HFFc6 (cell line): ENCODE measurements at regions not wholly inside any gene's neighbourhood (a gene's known extent, or its start where the extent isn't known, plus 50 kb on each side); places are given as distances from the start of the nearest gene placed in this dataset.

Experiments
- DNase-seq: peaks from one replicate; pipeline ENCODE4 v3.0.0-alpha.2; 2018
- H3K27ac Mint-ChIP-seq: 2 replicates; pipeline ENCODE4 v1.8.0; 2020; ENCODE audit warnings: mild to moderate bottlenecking, mixed read lengths
- H3K27me3 Mint-ChIP-seq: 2 replicates; pipeline ENCODE4 v1.8.0; 2021; ENCODE audit warnings: mild to moderate bottlenecking, moderate library complexity, mixed read lengths; ENCODE audit not compliant: insufficient read depth
- H3K36me3 Mint-ChIP-seq: 2 replicates; pipeline ENCODE4 v1.8.0; 2021; ENCODE audit warnings: low read depth, mixed read lengths
- H3K4me1 Mint-ChIP-seq: 2 replicates; pipeline ENCODE4 v1.8.0; 2020; ENCODE audit warnings: low read depth, mixed read lengths
- H3K4me3 Mint-ChIP-seq: 2 replicates; pipeline ENCODE4 v1.8.0; 2020; ENCODE audit warnings: mild to moderate bottlenecking, moderate library complexity, mixed read lengths
- H3K9me3 Mint-ChIP-seq: 2 replicates; pipeline ENCODE4 v1.8.0; 2020; ENCODE audit warnings: mild to moderate bottlenecking, mixed read lengths
- CTCF ChIP-seq: fragments of 200-600 bp; sonication (generic); IDR thresholded peaks from 2 replicates; pipeline ENCODE4 v1.5.0; 2021; ENCODE audit warnings: antibody characterized with exemption, mild to moderate bottlenecking

DNA sequence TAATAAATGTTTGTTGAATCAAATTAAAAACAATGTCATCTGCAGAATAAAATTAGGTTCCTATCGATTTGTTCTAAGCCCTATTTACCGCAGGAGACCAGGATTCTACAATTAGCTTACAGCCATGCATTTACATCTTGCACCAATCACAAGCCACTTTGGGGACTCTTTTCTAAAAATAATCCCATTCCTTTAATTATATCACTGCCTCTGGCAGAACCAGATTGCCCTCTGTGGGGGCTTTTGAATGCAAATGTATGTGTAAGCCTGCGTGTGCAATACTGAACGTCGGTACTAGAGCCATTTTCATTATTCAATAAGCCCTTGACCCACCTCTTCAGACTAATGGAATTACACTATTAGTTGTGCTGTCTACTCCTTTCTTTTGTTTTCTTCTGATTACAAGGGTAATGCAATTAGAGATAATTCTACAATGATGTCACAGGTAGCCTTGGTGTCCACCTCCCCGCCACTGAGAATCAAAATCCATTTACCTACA lies 391.3 kb upstream of the XYLT1 start:
- no peaks in the 10 kb centered on the region for H3K9me3 Mint-ChIP-seq
- DNase-seq: no peak
- no peak for TF ChIP-seq CTCF

DNA sequence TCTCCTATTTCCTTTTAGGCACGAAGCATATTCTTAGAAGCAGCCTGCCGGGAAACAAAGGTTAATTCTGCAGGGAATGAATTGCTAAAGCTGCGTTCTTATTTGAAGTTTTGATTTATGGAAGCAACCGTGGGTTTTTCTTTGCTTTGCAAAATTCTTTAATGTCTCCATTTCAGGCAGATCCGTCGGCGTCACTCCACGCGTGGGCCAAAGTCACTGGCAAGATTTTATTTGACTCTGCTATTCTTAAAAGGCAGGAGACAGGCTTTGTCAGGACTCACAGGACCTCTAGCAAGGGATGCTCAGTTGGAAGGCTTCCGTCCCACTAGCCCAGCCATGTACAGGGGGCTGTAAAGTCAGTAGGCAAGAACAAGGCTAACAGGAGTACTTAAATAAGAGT lies 387.3 kb upstream of the XYLT1 start:
- Mint-ChIP-seq H3K4me1 (no peaks in the 10 kb centered on the region), H3K27ac (no peak overlapping the region), H3K4me3 (no peak overlapping the region), H3K9me3 (no peaks in the 10 kb centered on the region; the same call in 1 of the 2 replicates), H3K36me3 (no peaks in the 10 kb centered on the region), H3K27me3 (peaks cover 2% of the 10 kb centered on the region; the same call in 1 of the 2 replicates)
- no peak for TF ChIP-seq CTCF
- no peak for DNase-seq

More for the DNA sequence above, 391.3 kb upstream of the XYLT1 start:
- H3K27me3 Mint-ChIP-seq: peaks cover 5% of the 10 kb centered on the region
- no peak overlapping the region for H3K27ac Mint-ChIP-seq
- no peaks in the 10 kb centered on the region for H3K36me3 Mint-ChIP-seq
- no peaks in the 10 kb centered on the region for H3K4me1 Mint-ChIP-seq
- no peak overlapping the region for H3K4me3 Mint-ChIP-seq

DNA sequence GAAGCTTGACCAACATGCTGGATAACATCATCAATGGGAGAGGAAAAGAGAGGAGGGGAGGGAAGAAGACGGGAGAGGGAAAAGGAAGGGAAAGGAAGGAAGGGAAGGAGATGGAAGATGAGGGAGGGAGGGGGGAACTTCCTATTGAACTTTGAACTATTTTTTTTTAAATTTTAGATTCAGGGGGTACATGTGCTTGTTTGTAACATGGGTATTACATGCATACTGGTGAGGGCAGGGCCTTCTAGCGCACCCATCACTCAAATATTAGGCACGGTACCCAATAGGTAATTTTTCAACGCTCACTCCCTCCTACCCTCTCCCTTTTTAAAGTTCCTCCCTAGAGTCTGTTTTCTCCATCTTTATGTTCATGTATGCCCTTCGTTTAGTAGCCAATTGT lies 383.2 kb upstream of the XYLT1 start:
- Mint-ChIP-seq H3K36me3 (no peaks in the 10 kb centered on the region), H3K27ac (no peak overlapping the region), H3K4me3 (no peak overlapping the region), H3K9me3 (no peaks in the 10 kb centered on the region; the same call in 1 of the 2 replicates), H3K27me3 (peaks cover 3% of the 10 kb centered on the region), H3K4me1 (no peaks in the 10 kb centered on the region)
- DNase-seq: no peak
- no peak for TF ChIP-seq CTCF

GRCh38 chr16:17852977-17853702 lies 382.4 kb upstream of the XYLT1 start:
- Mint-ChIP-seq H3K4me1 (no peaks in the 10 kb centered on the region), H3K4me3 (no peak overlapping the region), H3K9me3 (no peaks in the 10 kb centered on the region; the same call in 1 of the 2 replicates), H3K27ac (no peak overlapping the region), H3K27me3 (peaks cover 7% of the 10 kb centered on the region), H3K36me3 (no peaks in the 10 kb centered on the region)
- DNase-seq: no peak
- TF ChIP-seq CTCF: no peak

GRCh38 chr16:17850581-17851250 lies 380.0 kb upstream of the XYLT1 start:
- no peak for TF ChIP-seq CTCF
- no peak for DNase-seq
- no peak overlapping the region for H3K4me3 Mint-ChIP-seq
- no peaks in the 10 kb centered on the region for H3K4me1 Mint-ChIP-seq
- H3K9me3 Mint-ChIP-seq: no peaks in the 10 kb centered on the region
- H3K36me3 Mint-ChIP-seq: no peaks in the 10 kb centered on the region
- no peak overlapping the region for H3K27ac Mint-ChIP-seq
- peaks cover 9% of the 10 kb centered on the region for H3K27me3 Mint-ChIP-seq
